GM21529 (cell line): ENCODE measurements at regions not wholly inside any gene's neighbourhood (a gene's known extent, or its start where the extent isn't known, plus 50 kb on each side); places are given as distances from the start of the nearest gene placed in this dataset.

Experiments used
- ATAC-seq: cut with Tn5 transposase; IDR thresholded peaks from one replicate; pipeline ENCODE4 v1.9.1; 2021; ENCODE audit not compliant: unreplicated experiment

DNA sequence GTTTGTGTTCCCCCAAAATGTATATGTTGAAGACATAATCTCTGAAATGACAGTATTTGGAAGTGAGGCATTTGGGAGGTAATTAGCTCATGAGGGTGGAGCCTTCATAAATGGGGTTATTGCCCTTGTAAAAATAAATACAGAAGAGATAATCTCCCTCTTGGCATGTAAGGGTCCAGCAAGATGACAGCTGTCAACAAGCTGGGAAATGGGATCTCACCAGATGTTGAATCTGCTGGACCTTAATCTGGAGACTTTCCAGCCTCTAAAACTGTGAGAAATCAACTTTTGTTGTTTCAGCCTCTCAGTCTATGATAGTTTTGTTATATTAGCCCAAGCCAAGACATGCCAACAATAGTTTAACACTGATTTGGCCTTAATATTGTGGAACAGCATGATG is 438.2 kb upstream of the PCDH7 start:
- no peak for ATAC-seq

DNA sequence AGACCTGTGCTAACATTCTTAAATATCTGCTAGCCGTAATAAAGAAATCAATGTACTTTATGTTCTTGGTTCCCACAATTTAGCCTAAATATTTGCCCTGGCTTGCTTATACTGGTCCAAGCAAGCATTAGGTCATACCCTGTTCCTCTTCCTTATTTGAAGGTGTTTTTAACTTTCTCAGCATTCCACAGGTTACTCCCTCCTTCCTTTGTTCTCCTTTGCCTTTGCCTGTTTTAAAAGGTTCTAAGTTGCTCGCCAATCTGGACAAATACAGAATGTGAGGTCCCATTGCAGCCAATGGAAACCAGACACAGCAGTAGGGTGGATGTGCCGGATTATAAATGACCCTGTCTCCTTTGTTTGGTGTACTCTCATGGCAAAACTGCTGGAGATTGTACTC is 436.8 kb upstream of the PCDH7 start:
- ATAC-seq = no peak

DNA sequence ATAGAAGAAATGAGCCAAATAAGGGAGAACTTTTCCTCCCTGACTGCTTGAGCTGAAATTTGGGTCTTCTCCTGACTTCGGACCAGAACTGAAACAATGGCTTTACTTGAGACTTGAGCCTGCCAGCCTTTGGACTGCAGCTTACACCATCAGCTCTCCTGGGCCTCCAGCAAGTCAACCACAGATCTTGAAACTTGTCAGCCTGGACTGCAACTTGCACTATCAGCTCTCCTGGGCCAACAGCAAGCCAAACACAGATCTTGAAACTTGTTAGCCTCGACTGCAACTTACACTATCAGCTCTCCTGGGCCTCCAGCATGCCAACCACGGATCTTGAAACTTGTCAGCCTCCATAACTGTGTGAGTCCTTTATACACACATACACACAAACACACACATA is 425.9 kb upstream of the PCDH7 start:
- no peak for ATAC-seq

DNA sequence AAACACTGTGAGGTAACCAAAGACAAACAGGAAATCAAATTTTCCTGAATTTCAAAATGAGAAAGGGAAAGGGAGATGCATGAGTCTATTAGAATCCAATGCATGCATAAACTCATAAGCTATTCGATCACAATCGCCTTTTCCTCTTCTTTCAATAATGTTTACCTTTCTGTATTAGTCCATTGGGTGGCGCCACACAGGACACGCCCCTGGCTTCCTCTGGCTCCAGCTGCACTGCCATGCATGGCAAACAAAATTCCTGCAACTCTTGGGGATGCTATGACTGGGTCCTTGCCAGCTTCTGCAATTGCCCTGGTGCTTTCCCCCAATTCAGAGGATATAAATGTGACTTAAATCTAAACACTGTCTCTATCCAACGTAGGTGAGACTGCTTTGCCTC is 424.5 kb upstream of the PCDH7 start:
- no peak for ATAC-seq

DNA sequence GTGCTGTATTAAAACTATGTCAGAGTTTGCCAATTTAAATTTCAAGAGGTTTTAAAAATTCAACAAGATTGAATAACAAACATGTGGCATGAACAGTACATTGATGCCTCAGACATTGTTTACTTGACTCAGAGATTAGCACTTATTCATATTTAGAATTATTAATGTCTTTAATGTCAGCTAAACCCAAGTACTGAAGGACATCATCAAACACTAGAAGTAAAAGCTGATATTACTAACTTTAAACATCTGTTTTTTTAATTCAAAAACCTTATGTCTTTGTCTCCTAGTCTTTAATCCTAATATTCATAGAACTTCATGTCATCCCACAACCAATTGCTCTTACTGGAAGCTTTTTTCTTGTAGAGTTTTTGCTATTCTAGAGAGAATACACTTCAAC is 406.2 kb upstream of the PCDH7 start:
- no peak for ATAC-seq

DNA sequence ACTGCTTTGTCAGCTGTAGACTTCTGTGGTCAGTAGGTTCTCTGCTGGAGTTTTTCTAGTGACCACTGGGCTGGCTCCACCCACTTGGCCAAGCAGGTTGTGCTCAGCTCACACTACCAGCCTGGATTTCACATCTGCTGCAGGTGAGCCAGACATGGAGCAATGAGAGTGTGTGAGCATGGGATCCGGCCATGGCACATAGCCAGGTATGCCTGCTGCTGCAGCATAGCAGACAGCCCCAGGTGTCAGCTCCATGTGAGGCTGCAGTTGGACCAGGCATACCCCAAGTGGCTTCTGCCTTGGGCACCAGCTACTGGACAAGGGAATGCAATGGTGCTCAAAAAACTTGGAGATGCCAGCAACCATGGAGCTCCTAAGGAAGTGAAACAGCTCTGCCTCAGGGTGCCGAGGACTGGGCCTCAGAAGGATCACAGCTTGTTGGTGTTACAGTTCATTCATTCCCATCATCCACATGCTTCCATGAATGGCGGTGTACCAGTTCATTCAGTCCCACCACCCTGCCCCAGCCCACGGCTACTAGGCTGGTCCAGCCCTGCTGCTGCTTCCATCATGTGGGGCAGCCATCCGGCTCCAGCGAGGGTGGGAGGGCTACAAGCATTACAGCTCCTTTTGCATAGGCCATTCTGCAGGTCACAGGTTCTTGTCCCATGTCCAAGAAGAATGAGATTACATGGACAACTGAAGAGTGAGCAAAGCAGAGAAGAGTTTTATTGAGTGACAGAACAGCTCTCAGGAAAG is 389.1 kb upstream of the PCDH7 start:
- no peak for ATAC-seq

DNA sequence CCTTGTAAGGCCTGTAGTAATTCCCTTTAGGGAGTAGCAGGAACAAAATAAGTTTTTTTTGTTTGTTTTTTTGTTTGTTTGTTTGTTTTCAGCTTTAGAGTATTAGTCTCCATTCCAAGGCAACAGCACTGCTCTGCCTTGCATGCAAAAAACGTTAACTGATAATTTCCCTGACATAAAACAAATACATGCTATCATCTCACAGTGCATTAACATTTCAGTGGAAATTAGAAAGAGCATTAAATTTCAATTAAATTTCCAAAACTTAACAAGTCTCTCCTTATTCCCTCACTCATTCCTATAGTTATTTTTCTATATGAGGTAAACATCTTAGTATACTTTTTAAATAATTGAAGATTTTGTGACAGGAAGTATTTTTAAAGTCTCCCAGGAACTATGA is 378.4 kb upstream of the PCDH7 start:
- no peak for ATAC-seq

DNA sequence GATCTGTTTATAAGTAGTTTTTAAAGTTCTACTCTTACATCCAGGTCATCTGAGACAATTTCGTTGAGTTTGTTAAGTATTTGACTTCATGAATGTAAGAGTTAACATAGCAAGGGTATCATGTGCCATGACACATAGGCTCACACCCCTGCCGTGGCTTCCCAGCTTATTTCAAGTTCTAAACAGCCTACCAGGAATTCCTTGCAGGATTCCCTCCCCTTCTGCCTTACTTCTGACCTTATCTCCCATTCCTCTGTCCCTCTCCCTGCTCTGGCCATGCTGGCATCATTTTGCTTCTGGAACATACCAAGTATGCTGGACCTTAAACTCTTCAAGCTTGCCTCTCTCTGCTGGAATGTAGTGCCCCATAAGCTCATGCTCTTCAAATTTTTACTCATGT is 369.9 kb upstream of the PCDH7 start:
- no peak for ATAC-seq

DNA sequence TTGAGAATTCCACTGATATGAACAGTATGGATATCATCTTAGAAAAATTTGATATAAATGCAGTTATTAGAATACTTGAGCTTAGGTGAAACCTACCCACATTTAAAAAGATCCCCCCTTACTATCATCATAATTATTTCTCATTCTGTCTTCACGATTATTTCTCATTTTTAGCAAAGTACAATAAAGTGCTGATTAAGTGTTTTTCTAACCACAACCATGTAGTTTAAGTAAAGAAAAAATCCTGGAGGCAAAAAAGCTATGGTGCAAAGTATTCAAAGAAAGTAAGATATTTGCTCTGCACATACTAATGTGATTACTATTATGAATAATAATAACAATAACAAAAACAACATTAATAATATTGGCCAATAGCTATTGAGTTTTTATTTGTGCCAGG is 365.6 kb upstream of the PCDH7 start:
- ATAC-seq = no peak

DNA sequence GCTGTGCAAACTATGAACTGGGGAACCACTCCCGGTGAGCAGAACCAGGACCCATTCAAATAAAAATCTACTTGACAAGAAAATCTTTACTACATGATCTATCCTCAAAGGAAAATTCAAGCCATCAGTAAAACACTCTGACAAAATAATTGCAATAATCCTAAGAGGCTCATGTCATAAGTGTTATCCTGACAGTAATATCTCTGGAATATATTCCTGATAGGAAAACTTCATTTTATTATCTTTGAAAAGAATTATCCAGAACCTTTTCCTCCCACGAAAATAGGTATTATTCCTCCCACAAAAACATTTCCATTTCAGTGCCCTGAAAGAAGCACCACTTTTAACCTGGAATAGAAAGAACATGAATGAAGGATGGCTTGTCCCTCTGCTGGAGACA is 357.7 kb upstream of the PCDH7 start:
- no peak for ATAC-seq

DNA sequence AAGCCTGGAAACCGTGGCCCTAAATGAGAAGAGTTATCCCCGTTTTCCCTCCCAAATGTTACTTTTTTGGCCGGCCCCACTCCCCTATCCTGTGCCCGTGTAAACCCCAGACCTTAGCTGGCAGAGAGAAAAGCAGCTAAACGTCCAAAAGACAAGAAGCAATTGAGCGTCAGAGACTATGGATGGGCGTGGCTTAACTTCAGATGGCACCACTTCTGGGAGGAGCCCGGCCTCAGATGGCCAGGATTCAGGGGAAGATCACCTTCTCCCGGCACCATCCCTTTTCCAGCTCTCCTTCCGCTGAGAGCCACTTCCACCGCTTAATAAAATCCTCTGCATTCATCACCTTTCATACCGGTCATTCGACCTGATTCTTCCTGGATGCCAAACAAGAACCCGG is 350.1 kb upstream of the PCDH7 start:
- ATAC-seq = no peak

DNA sequence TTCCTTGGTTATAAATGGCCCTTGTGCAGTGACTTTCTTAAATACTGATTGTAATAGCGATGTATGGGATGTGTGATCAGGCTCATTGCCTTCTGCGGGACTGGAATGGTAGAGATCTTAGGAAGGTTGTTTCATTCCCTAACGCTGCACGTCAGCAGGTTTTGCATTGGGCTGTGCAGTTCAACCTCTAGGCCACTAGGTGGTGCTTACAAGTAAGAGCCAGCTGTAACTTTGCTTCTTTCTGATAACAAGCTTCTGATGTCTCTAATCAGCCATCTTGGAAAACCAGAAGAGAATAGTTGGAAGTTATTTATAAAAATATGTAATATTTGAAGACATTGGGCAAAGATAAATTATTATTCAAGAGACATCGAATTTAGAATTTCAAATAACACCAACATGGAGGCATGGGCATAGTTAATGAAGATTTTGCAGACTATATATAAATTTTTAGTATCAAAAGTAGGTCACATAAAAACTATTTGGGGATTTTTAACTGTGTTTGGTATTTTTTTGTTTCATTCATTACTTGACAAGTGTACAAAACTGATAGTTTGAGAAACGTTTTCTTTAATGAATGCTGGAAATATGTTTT is 339.7 kb upstream of the PCDH7 start:
- ATAC-seq = peak; percentile 79

DNA sequence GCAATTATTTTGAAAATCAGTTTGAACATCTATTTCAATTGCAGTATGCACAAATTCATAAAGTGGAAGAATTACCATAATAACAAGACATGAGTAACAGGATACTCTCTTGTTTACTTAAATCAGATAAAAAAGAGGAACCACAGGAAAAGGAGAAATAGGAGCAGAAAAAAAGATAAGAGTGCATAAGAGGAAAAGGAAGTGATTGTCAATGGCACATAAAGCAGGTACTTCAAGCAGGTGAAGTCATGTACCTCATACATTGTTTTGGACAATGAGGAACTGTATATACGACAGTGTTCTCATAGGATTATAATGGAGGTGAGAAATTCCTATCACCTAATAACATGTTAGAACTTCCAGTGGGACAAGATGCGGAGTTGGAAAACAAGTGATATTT is 334.5 kb upstream of the PCDH7 start:
- ATAC-seq = no peak

DNA sequence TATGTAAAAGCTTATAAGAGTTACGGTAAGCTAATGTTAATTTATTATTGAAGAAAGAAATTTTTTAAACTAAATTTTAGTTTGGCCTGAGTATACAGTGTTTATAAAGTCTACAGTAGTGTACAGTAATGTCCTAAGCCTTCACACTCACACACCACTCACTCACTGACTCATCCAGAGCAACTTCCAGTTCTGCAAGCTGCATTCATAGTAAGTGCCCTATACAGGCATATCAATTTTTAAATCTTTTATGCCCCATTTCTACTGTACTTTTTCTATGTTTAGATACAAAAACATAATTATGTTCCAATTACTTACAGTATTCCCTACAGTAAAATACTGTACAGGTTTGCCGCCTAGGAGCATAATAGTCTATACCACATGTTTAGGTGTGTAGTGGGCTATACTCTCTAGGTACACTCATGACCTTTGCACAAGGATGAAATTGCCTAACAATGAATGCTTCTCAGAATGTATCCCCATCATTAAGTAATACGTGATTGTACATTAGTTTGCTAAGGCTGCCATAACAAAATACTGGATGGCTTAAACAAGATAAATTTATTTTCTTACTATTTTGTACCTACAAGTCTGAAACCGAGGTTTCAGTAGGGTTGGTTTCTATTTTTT is 333.8 kb upstream of the PCDH7 start:
- ATAC-seq = no peak

DNA sequence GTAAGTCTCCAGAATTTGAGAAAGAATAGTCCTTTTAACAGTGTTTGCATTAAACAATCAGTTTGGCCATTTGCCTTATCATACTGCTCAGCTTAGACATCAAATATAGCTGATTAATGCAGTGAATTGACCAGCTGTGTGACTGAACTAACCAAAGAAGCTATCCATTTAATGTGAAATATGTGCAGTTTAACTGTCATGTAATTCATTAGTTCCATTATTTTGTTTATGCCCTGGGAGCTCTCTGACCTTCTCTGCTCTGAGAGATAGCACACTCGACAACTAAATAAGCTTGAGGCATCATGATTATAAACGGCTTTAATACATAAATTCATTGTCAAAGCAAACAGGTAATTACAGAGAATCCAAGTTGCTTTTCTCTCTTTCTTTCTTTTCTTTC is 324.3 kb upstream of the PCDH7 start:
- no peak for ATAC-seq

DNA sequence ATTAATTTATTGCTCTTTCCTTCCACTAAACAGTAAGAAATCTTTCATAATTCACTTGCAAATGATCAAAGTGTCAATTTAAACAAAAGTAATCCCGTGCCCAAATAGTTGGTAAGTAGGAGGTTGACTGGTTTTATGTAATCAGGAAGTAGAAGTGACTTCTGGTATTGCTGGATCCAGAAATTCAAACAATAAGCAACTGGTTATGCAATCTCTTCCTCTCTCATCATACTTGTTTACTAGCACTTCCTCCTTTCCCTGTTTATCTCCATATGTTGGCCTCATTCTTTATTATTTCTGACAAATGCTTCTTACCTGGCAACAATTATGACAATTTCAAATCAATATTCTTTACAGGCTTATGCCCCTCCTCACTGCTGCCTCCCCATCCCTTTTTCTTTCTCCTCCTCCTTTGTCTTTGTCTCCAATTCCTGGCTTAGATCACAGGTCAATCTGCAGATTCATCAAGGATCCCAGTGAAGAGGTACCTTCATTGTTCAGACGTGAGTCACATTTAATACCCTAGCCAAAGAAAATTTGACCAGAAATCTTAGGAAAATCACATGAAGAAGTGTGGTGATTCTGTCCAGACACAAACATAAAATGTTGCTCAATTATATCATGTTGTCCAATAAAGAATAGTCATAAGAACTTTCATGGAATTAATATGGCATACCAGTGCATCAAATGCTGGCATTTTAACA is 323.2 kb upstream of the PCDH7 start:
- no peak for ATAC-seq

DNA sequence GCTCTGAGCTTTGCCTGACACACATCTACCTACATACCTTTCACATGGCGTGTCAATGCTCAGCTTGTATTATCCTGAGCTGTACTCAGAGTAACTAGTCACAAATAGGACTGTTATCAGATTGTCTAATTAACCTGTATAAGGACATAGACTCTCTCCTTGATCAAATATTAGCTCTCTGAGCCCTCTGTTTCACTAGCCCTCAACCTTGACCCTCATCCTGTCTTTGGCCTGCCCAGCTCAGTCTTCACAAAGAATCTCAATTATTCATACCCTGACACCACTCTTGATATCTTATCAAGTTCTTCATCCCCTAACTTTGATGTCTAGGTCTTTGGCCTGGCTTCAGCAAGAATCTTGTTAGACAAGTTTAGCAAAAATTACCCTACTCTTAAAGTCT is 320.7 kb upstream of the PCDH7 start:
- ATAC-seq = no peak

DNA sequence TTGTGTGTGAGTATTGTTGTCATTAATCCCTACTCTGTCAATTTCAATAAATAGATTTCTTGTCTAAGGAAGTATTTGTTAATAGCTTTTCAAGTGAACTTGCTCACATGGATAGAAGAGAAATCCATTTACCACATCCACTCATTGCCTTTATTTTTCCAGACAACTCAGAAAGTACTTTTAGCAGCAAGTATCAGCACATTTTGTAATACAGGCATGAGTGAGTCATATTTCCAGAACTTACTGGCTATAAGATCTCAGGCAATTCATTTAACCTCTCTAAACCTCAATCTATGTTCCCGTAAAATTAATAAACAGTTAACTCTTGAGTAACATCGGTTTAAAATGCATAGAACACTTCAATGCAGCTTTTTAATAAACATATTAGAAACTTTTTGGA is 317.9 kb upstream of the PCDH7 start:
- ATAC-seq = no peak

DNA sequence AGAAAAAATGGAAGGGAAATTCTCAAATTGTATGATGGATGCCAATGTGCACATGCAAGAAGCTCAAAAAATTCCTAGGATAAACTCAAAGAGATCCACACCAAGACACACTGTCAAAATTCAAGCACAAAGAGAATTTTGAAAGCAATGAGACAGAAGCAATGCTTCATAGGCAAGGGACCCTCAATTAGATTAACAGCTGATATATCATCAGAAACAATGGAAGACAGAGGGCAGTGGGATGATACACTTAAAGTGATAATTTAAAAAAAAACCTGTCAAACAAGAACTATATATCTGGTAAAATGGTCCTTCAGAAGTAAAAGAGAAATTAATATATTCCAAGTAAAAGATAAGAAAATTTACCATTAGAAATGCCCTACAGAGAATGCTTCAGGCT is 306.3 kb upstream of the PCDH7 start:
- no peak for ATAC-seq

DNA sequence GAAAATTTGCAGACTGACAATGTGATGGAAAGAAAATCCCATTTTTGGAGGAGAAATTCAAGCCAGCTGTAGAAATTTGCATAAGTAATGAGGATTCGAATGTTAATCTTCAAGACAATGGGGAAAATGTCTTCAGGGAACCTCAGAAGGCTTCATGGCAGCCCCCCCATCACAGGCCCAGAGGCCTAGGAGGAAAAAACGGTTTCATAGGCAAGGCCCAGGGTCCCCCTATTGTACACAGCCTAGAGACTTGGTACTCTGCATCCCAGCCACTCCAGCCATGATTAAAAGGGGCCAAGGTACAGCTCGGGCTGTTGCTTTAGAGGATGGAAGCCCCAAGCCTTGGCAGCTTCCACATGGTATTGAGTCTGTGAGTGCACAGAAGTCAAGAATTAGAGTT is 303.6 kb upstream of the PCDH7 start:
- ATAC-seq = no peak

DNA sequence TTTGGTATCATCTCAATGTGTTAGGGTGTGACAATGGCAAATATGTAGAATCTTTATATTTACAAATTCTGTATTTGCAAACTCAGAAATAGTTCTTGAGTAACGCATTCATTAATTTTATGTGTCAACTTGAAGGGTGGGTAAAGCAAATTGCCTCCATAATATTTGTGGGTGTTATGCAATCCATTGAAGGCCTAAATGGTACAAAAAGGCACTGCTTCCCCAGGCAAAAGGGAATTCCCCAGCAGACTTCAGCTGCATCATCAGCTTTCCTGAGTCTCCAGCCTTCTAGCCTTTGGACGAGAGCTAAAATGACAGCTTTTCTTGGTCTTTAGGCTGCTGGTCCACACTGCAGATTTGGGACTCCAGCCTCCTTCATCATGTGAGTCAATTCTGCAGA is 292.2 kb upstream of the PCDH7 start:
- no peak for ATAC-seq
